GM23248 (cell line): ENCODE measurements at regions not wholly inside any gene's neighbourhood (a gene's known extent, or its start where the extent isn't known, plus 50 kb on each side); places are given as distances from the start of the nearest gene placed in this dataset.

Experiments
- EZH2 ChIP-seq: fragments of 200-600 bp; sonication (generic); IDR thresholded peaks from 2 replicates; pipeline ENCODE4 v1.6.1; 2018; ENCODE audit warnings: antibody characterized with exemption, mild to moderate bottlenecking; ENCODE audit not compliant: insufficient read depth, poor library complexity, severe bottlenecking
- EZH2phosphoT487 ChIP-seq: fragments of 200-600 bp; sonication (generic); IDR thresholded peaks from 2 replicates; pipeline ENCODE4 v1.6.1; 2018; ENCODE audit warnings: antibody characterized with exemption, moderate library complexity, mild to moderate bottlenecking, low read depth; ENCODE audit not compliant: insufficient read depth

DNA sequence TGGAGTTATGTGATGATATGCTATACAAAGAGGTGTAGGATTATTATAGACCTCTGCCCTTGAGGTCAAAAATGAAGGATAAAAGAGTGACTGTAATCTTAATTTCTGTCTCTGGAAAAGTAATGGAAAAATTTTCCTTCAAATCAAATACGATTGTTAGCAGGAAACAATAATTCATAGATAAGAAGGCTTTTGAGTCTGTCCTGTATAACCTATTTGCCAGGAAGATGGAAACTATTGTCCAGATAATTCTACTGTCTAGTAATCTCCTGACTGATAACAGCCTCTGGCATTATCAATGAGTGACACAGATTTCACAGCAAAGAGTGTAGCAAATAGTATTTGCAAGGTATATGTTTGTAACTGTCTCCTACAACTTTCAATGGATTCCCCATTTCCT is 307.8 kb downstream of the MTX2 start:
- TF ChIP-seq EZH2 (no peak), EZH2phosphoT487 (no peak)
